Limb (tissue), 2 donors: ENCODE measurements at regions not wholly inside any gene's neighbourhood (a gene's known extent, or its start where the extent isn't known, plus 50 kb on each side); places are given as distances from the start of the nearest gene placed in this dataset.
A peak's percentile ranks its signal among the peaks of the same experiment; 100 is the strongest.

Experiments used
- DNase-seq, 2 donors: peaks; one replicate each; pipeline ENCODE4 v3.0.0-alpha.2; 2016; ENCODE audit errors: extremely low spot score in 2 of 2

GRCh38 chr14:60349663-60350365, 100.8 kb downstream of the PPM1A start:
- DNase-seq, result peak; percentile 36 to 57

GRCh38 chr14:60350366-60350720, 101.3 kb downstream of the PPM1A start:
- DNase-seq, result no peak

DNA sequence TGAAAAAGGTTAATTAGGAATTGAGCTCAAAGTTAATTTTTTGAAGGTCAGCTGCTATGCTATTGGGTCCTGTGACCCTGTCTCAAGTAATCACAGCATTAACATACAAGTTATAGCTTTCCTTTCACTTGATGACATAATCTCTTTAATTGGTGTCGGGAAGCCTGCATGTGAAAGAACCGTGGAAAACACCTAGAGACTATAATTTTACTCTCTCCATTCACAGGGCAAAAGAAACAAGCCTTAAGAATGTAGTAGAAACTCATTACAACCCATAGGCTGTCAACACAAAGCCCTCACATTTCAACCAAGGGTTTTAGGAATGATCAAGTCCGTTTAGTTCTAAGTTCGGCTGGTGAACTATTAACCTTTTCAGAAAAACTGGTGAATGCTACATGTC, 104.4 kb downstream of the PPM1A start:
- no peak for DNase-seq

DNA sequence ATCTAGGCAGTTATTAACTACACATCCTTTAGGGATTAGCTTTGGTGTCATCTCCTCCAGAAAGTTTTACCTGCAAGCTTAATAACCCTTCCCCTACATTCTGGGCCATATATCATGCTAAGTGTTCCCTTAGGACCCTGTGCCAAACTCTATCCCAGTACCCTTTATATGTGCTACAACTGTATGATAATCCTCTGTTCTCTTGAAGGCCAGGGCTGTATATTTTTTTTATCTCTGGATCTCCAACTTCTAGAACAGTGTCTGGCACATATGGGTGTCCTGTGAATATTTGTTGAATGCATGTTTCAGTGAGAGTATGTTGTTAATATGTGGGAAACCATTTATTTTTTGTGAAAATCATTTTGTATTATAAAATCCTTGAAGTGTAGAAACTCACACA, 106.7 kb downstream of the PPM1A start:
- DNase-seq, result no peak

DNA sequence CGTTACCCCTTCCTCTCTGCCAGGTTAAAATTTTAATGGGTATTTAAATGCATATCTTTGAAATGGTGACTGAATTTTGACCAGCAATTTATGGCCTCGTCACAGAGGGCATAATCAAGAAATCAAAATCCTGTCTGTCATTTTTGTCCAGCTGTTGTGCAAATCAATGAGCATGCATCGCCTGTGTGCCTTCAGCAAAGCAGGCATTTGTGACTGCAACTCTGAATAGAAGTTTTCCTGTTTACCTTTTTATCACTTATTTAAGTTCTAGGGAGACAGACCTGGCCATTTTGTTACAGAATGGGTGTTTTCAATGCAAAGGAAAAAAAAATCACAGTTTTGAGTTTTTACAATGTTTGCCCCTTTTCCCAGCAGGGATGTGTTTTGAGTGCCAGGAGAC, 107.4 kb downstream of the PPM1A start:
- no peak for DNase-seq

DNA sequence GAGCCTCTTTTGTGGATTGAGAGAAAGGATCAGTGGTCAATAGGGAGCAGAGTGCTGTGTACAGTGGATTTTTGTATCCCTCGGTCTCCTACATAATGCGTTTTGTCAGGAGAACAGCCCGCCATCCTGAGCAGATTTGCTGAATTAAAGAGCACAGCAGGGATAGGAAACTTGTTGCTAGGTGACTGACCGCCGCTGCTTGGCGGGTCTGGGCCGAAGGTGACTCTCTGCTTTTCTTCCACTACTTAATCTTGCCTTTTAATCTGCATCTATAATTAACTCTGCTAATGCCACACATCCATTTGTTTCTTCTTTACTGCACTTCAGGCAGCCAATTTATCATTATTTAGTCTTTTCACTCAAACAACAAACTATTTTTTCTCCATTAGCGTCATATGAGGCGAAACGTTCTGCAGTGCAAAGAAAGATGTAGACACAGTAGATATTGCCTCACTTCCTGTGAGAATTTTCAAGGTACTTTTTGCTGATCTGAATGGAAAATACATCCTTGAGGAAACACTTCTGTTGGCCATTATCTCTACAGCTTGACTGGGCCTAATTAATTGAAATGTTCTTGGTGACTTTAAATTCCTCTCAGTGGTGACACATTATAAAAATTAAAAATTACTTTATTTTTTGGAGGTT, 108.0 kb downstream of the PPM1A start:
- peak; percentile 16 to 40 for DNase-seq

DNA sequence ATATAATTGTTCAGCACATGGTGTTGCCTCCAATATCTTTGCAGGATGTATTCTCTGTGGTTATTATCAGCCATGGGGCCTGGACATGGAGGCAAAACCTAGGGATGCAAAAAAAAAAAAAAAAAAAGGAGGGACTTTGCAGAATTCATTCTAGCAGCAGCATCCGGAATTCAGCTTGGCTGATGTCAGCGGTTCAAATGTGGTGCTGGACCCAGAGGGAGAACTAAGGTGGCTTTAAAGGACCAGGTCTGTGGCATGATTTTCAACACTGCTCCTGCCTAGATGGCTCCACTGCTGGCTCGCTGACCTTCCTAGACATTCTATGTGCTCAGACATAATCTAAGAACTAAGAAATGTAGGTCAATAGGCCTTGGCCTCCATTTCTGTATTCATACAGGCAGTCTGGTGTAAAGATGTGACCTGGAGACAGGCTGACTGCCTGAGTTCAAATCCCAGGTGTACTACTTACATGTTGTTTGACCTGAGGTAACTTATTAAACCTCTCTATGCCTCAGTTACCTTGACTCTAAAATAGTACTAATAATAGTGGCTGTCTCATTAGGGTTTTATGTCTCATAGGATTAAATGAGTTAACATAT, 108.6 kb downstream of the PPM1A start:
- no peak for DNase-seq

- no peak for DNase-seq
These were observed 114.3 kb downstream of the PPM1A start for GRCh38 chr14:60363275-60363674.

GRCh38 chr14:60363687-60364086, 114.7 kb downstream of the PPM1A start:
- DNase-seq, result no peak

DNA sequence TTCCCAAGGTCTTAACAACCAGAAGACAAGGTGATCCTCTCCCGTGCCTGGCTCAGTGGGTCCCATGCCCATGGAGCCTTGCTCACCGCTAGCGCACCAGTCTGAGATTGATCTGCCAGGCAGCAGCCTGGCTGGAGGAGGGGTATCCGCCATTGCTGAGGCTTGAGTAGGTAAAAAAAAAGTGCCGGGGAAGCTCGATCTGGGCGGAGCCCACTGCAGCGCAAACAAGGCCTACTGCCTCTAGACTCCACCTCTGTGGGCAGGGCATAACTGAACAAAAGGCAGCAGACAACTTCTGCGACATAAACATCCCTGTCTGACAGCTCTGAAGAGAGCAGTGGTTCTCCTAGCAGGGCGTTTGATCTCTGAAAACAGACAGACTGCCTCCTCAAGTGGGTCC, 104.0 kb downstream of the C14orf39 start:
- DNase-seq, result no peak
